ENCODE measurements at regions not wholly inside any gene's neighbourhood (a gene's known extent, or its start where the extent isn't known, plus 50 kb on each side); places are given as distances from the start of the nearest gene placed in this dataset.

GRCh38 chr10:123576706-123577105, 89.4 kb upstream of the GPR26 start (continued):
- no peak for TF ChIP-seq JUN (IDR thresholded peaks at IDR 0.05)

GRCh38 chr10:123577921-123578461, 88.2 kb upstream of the GPR26 start:
- H3K4me1 ChIP-seq = no peaks in the 10 kb centered on the region
- ChIA-PET CTCF (interaction anchor here (0.7 to 14.4 kb wide), 3 partner anchors 18 to 826 kb away, joined by 3 to 305 read pairs (median 3); no protein-coding TSS in a partner anchor), POLR2A (no interaction called here)
- no peak overlapping the region for H3K27ac ChIP-seq
- TF ChIP-seq ZC3H11A (IDR thresholded peaks at IDR 0.05) = no peak
- TF ChIP-seq ESRRA (IDR thresholded peaks at IDR 0.05; ENCODE audit: borderline replicate concordance, low read length) = no peak
- TF ChIP-seq HMGXB4 (CRISPR knock-in tag; IDR thresholded peaks at IDR 0.05; ENCODE audit: borderline replicate concordance) = no peak
- no peak for TF ChIP-seq POLR2A (IDR thresholded peaks at IDR 0.05; ENCODE audit: low read length)
- no peak for TF ChIP-seq CHD2 (IDR thresholded peaks at IDR 0.05; ENCODE audit: low read length, partially characterized antibody)
- no peak for TF ChIP-seq TP53 (CRISPR knock-in tag; IDR thresholded peaks at IDR 0.05)
- TF ChIP-seq, protein P1, sequence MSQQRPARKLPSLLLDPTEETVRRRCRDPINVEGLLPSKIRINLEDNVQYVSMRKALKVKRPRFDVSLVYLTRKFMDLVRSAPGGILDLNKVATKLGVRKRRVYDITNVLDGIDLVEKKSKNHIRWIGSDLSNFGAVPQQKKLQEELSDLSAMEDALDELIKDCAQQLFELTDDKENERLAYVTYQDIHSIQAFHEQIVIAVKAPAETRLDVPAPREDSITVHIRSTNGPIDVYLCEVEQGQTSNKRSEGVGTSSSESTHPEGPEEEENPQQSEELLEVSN (IDR thresholded peaks at IDR 0.05; ENCODE audit: borderline replicate concordance, low read depth) = no peak
- no peak for TF ChIP-seq FOSL2 (IDR thresholded peaks at IDR 0.05)
- TF ChIP-seq FOSL2 (CRISPR knock-in tag; IDR thresholded peaks at IDR 0.05) = no peak
- TF ChIP-seq JUNB (IDR thresholded peaks at IDR 0.05) = no peak
- WGBS (ENCODE audit: missing lambda C conversion rate) = 2% methylated on average over 4 of the region's 4 CpGs
- FAIRE-seq (no peak), ATAC-seq (no peak), DNase-seq (ENCODE audit: low read depth in 1 of 2, low spot score in 1 of 2) (no peak)
- H3K4me2 ChIP-seq = no peak overlapping the region
- H3K4me3 ChIP-seq = no peak overlapping the region
- no peaks in the 10 kb centered on the region for H3K9me3 ChIP-seq

- no peak overlapping the region for H3K4me2 ChIP-seq
- ChIA-PET POLR2A (no interaction called here), CTCF (interaction anchor here (1.1 to 14.4 kb wide), 3 partner anchors 9 to 825 kb away, joined by 3 to 305 read pairs (median 4); no protein-coding TSS in a partner anchor)
- no peaks in the 10 kb centered on the region for H3K9me3 ChIP-seq
- 7% methylated on average over 6 of the region's 6 CpGs for WGBS (ENCODE audit: missing lambda C conversion rate)
- no peaks in the 10 kb centered on the region for H3K4me1 ChIP-seq
- no peak overlapping the region for H3K4me3 ChIP-seq
- H3K27ac ChIP-seq = no peak overlapping the region
- TF ChIP-seq FOSL2 (IDR thresholded peaks at IDR 0.05) (no peak), FOSL2 (CRISPR knock-in tag; IDR thresholded peaks at IDR 0.05) (no peak), MAZ (IDR thresholded peaks at IDR 0.05; ENCODE audit: borderline replicate concordance, low read depth, low read length) (no peak), ATOH8 (CRISPR knock-in tag; IDR thresholded peaks at IDR 0.05; ENCODE audit: low read depth) (no peak), SREBF2 (IDR thresholded peaks at IDR 0.05) (no peak), CTCF (IDR thresholded peaks at IDR 0.05) (no peak), CHD4 (IDR thresholded peaks at IDR 0.05; ENCODE audit: borderline replicate concordance) (no peak), ZSCAN20 (CRISPR knock-in tag; IDR thresholded peaks at IDR 0.05) (no peak), HDAC2 (IDR thresholded peaks at IDR 0.05) (no peak), RNF2 (IDR thresholded peaks at IDR 0.05; ENCODE audit: borderline replicate concordance, low read depth) (no peak), HEYL (CRISPR knock-in tag; IDR thresholded peaks at IDR 0.05) (no peak), HOXB13 (CRISPR knock-in tag; IDR thresholded peaks at IDR 0.05; ENCODE audit: low read depth) (no peak), HOXA7 (CRISPR knock-in tag; IDR thresholded peaks at IDR 0.05) (no peak)
- TF ChIP-seq, protein P2, sequence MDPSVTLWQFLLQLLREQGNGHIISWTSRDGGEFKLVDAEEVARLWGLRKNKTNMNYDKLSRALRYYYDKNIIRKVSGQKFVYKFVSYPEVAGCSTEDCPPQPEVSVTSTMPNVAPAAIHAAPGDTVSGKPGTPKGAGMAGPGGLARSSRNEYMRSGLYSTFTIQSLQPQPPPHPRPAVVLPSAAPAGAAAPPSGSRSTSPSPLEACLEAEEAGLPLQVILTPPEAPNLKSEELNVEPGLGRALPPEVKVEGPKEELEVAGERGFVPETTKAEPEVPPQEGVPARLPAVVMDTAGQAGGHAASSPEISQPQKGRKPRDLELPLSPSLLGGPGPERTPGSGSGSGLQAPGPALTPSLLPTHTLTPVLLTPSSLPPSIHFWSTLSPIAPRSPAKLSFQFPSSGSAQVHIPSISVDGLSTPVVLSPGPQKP (IDR thresholded peaks at IDR 0.05; ENCODE audit: low read depth, low read length) = no peak
- DNase-seq (ENCODE audit: low read depth in 1 of 2, low spot score in 1 of 2) (no peak), ATAC-seq (no peak), FAIRE-seq (no peak)
Observed at GRCh38 chr10:123578721-123579120, 87.4 kb upstream of the GPR26 start.
